ENCODE measurements at regions not wholly inside any gene's neighbourhood (a gene's known extent, or its start where the extent isn't known, plus 50 kb on each side); places are given as distances from the start of the nearest gene placed in this dataset.
"Not testable (repeated sequence)": the region's sequence is repeated elsewhere in the genome, so short reads cannot be mapped to it uniquely, and the experiment has no call there.

GRCh38 chr10:121374121-121374520 lies 224.1 kb downstream of the FGFR2 start:
- H3K4me3 ChIP-seq = no peak overlapping the region
- ATAC-seq = no peak
- no peaks in the 10 kb centered on the region for H3K27me3 ChIP-seq
- no peak overlapping the region for H3K27ac ChIP-seq
- intact Hi-C loops (cut with DNase I) = no loop called here
- no peak for FAIRE-seq
- no peak for TF ChIP-seq CTCF (IDR thresholded peaks at IDR 0.05)
- no peaks in the 10 kb centered on the region for H3K36me3 ChIP-seq
- 72 to 75% methylated on average over 12 of the region's 12 CpGs for WGBS, 2 donors
- H3K4me1 ChIP-seq = no peaks in the 10 kb centered on the region
- no peak for DNase-seq
- H3K9me3 ChIP-seq = no peaks in the 10 kb centered on the region

- TF ChIP-seq CTCF (IDR thresholded peaks at IDR 0.05) = no peak
- FAIRE-seq (no peak), DNase-seq (no peak), ATAC-seq (no peak)
- Histone ChIP-seq H3K4me3 (no peak overlapping the region), H3K27ac (no peak overlapping the region), H3K9me3 (no peaks in the 10 kb centered on the region), H3K36me3 (no peaks in the 10 kb centered on the region), H3K27me3 (no peaks in the 10 kb centered on the region), H3K4me1 (no peaks in the 10 kb centered on the region)
- 72 to 86% methylated on average over 6 of the region's 6 CpGs for WGBS, 2 donors
- intact Hi-C loops (cut with DNase I) = no loop called here
These were observed 223.1 kb downstream of the FGFR2 start for GRCh38 chr10:121375172-121375571.

- intact Hi-C loops (cut with DNase I) = no loop called here
- ATAC-seq = no peak
These were observed 219.9 kb downstream of the FGFR2 start for GRCh38 chr10:121378251-121378801.

GRCh38 chr10:121379013-121379412 lies 219.2 kb downstream of the FGFR2 start:
- no peaks in the 10 kb centered on the region for H3K4me1 ChIP-seq
- H3K4me3 ChIP-seq = no peak overlapping the region
- H3K27ac ChIP-seq = no peak overlapping the region
- TF ChIP-seq CTCF (IDR thresholded peaks at IDR 0.05) = no peak
- 62 to 70% methylated on average over 3 of the region's 3 CpGs for WGBS, 2 donors
- ATAC-seq (no peak), FAIRE-seq (no peak), DNase-seq (no peak)
- H3K36me3 ChIP-seq = no peaks in the 10 kb centered on the region
- intact Hi-C loops (cut with DNase I) = no loop called here
- no peaks in the 10 kb centered on the region for H3K9me3 ChIP-seq
- no peaks in the 10 kb centered on the region for H3K27me3 ChIP-seq

More at GRCh38 chr10:121378251-121378801, 219.9 kb downstream of the FGFR2 start:
- FAIRE-seq (no peak), DNase-seq (no peak)
- H3K4me1 ChIP-seq = no peaks in the 10 kb centered on the region
- no peaks in the 10 kb centered on the region for H3K27me3 ChIP-seq
- no peak overlapping the region for H3K27ac ChIP-seq
- no peak overlapping the region for H3K4me3 ChIP-seq
- no peaks in the 10 kb centered on the region for H3K36me3 ChIP-seq
- no peaks in the 10 kb centered on the region for H3K9me3 ChIP-seq
- TF ChIP-seq CTCF (IDR thresholded peaks at IDR 0.05) = no peak
- 77 to 84% methylated on average over 6 of the region's 6 CpGs for WGBS, 2 donors

- Histone ChIP-seq H3K9me3 (no peaks in the 10 kb centered on the region), H3K27me3 (no peaks in the 10 kb centered on the region), H3K36me3 (no peaks in the 10 kb centered on the region), H3K4me1 (no peaks in the 10 kb centered on the region), H3K4me3 (no peak overlapping the region), H3K27ac (no peak overlapping the region)
- no peak for FAIRE-seq
- WGBS, 2 donors = 63 to 67% methylated on average over 3 of the region's 3 CpGs
- TF ChIP-seq CTCF (IDR thresholded peaks at IDR 0.05) = no peak
- intact Hi-C loops (cut with DNase I) = no loop called here
- ATAC-seq = no peak
- DNase-seq = no peak
These were observed 218.0 kb downstream of the FGFR2 start for GRCh38 chr10:121380211-121380610.

GRCh38 chr10:121382029-121382520 lies 216.2 kb downstream of the FGFR2 start:
- H3K27me3 ChIP-seq; H3K36me3 ChIP-seq; intact Hi-C loops (cut with DNase I); H3K4me3 ChIP-seq; H3K9me3 ChIP-seq; H3K27ac ChIP-seq; ATAC-seq; H3K4me1 ChIP-seq; FAIRE-seq: not testable (repeated sequence)
- DNase-seq = peak in 1 of 6 donors; percentile 42
- 91 to 96% methylated on average over 33 of the region's 33 CpGs for WGBS, 2 donors
